ENCODE measurements at regions not wholly inside any gene's neighbourhood (a gene's known extent, or its start where the extent isn't known, plus 50 kb on each side); places are given as distances from the start of the nearest gene placed in this dataset.

GRCh38 chr1:47707503-47707902 lies 269.7 kb downstream of the FOXD2 start:
- DNase-seq (ENCODE audit: low spot score), result no peak
- in situ Hi-C loops (cut with HindIII; ENCODE audit: low sequenced_read_pairs), result no loop called here

- in situ Hi-C loops (cut with HindIII; ENCODE audit: low sequenced_read_pairs), result no loop called here
- no peak for DNase-seq (ENCODE audit: low spot score)
Observed at GRCh38 chr1:47708019-47708535, 270.2 kb downstream of the FOXD2 start.

- in situ Hi-C loops (cut with HindIII; ENCODE audit: low sequenced_read_pairs), result no loop called here
- DNase-seq (ENCODE audit: low spot score), result no peak
Observed at GRCh38 chr1:47708658-47709018, 270.8 kb downstream of the FOXD2 start.

- in situ Hi-C loops (cut with HindIII; ENCODE audit: low sequenced_read_pairs), result no loop called here
- DNase-seq (ENCODE audit: low spot score), result no peak
Observed at GRCh38 chr1:47709019-47709871, 271.4 kb downstream of the FOXD2 start.

GRCh38 chr1:47709872-47710231 lies 272.0 kb downstream of the FOXD2 start:
- peak; percentile 30 for DNase-seq (ENCODE audit: low spot score)
- in situ Hi-C loops (cut with HindIII; ENCODE audit: low sequenced_read_pairs), result no loop called here

- peak; percentile 52 for DNase-seq (ENCODE audit: low spot score)
- in situ Hi-C loops (cut with HindIII; ENCODE audit: low sequenced_read_pairs), result no loop called here
Observed at GRCh38 chr1:47710329-47711071, 272.7 kb downstream of the FOXD2 start.
